Peyer's patch (tissue), 4 donors: ENCODE measurements at regions not wholly inside any gene's neighbourhood (a gene's known extent, or its start where the extent isn't known, plus 50 kb on each side); places are given as distances from the start of the nearest gene placed in this dataset.

Source experiments
- CTCF ChIP-seq, 6 experiments: fragments of 450-650 bp in 4 of 6; fragments of 200-600 bp in 2 of 6; sonication (generic) in 1 of 6; IDR thresholded peaks; one replicate each; pipeline ENCODE4 v1.5.1; 2017 to 2019; ENCODE audit warnings: antibody characterized with exemption in 6 of 6, mild to moderate bottlenecking in 3 of 6, moderate library complexity in 1 of 6
- POLR2A ChIP-seq, 2 donors: fragments of 450-650 bp; IDR thresholded peaks; one replicate each; pipeline ENCODE4 v1.5.1; 2017; ENCODE audit warnings: antibody characterized with exemption in 2 of 2, mild to moderate bottlenecking in 2 of 2, moderate library complexity in 2 of 2

DNA sequence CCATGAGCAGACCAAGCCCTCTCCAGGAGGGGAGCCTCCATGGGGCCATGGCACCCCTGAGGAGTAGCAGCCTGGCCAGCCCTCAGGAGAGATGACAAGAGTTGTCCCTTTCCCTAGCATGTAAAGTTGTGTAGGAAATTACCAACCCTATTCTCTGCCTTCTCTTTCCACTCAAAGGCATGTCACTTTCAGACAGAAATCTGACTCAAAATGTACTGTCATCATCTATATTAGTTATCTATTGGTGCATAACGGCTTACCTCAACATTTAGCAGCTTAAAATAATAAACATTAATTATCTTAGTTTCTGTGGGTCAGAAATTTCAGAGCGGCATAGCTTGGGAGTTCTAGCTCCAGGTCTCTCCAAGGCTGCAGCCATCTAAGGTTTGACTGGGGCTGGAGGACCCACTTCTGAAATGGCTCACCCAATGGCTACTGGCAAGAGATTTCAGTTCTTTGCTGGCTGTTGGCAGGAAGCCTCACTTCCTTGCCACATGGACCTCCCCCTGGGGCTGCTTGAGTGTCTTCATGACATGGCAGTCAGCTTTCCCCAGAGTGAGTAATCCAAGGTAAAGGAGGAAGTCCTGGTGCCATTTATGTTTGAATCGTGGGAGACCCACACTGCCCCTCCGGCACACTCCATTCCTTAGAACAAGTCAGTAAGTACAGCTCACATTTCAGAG lies 632.3 kb downstream of the CCDC171 start:
- no peak for TF ChIP-seq CTCF (IDR thresholded peaks at IDR 0.05)
- TF ChIP-seq POLR2A (IDR thresholded peaks at IDR 0.05), result no peak
